ENCODE measurements at regions not wholly inside any gene's neighbourhood (a gene's known extent, or its start where the extent isn't known, plus 50 kb on each side); places are given as distances from the start of the nearest gene placed in this dataset.

GRCh38 chr14:97283005-97283403 is 485.8 kb downstream of the VRK1 start:
- TF ChIP-seq CTCF (IDR thresholded peaks at IDR 0.05) (no peak), POLR2A (IDR thresholded peaks at IDR 0.05) (no peak)
